ENCODE measurements at regions not wholly inside any gene's neighbourhood (a gene's known extent, or its start where the extent isn't known, plus 50 kb on each side); places are given as distances from the start of the nearest gene placed in this dataset.
"Not testable (repeated sequence)": the region's sequence is repeated elsewhere in the genome, so short reads cannot be mapped to it uniquely, and the experiment has no call there.

- ATAC-seq (ENCODE audit: low read depth in 2 of 2); H3K9me3 Mint-ChIP-seq; H3K4me3 Mint-ChIP-seq; H3K27me3 Mint-ChIP-seq; DNase-seq; H3K4me1 Mint-ChIP-seq: not testable (repeated sequence)
- peaks cover 6 to 18% of the 10 kb centered on the region in 2 donors for H3K36me3 Mint-ChIP-seq
- peak overlapping the region in 1 of 6 donors; percentile 52 for H3K27ac Mint-ChIP-seq
Observed at GRCh38 chr16:70014915-70015314, 63.8 kb downstream of the CLEC18A start.

- ATAC-seq (ENCODE audit: low read depth in 2 of 2); H3K4me1 Mint-ChIP-seq; H3K9me3 Mint-ChIP-seq; H3K4me3 Mint-ChIP-seq; H3K27me3 Mint-ChIP-seq; DNase-seq: not testable (repeated sequence)
- peak overlapping the region in 1 of 6 donors; percentile 60 for H3K27ac Mint-ChIP-seq
- H3K36me3 Mint-ChIP-seq, result peaks cover 10 to 26% of the 10 kb centered on the region in 2 donors
Observed at GRCh38 chr16:70016751-70017150, 65.6 kb downstream of the CLEC18A start.

- H3K9me3 Mint-ChIP-seq, result no peaks in the 10 kb centered on the region
- no peaks in the 10 kb centered on the region for H3K4me1 Mint-ChIP-seq
- no peak overlapping the region for H3K4me3 Mint-ChIP-seq
- DNase-seq (peak; percentile 29), ATAC-seq (ENCODE audit: low read depth in 2 of 2) (peak; percentile 97 to 99)
- H3K27me3 Mint-ChIP-seq, result no peaks in the 10 kb centered on the region
- H3K36me3 Mint-ChIP-seq, result peaks cover 12 to 17% of the 10 kb centered on the region in 2 donors
- peak overlapping the region in 2 of 6 donors; percentile 38 to 78 for H3K27ac Mint-ChIP-seq
Observed at GRCh38 chr16:70018254-70018653, 67.1 kb downstream of the CLEC18A start.

GRCh38 chr16:70023207-70023606 is 72.1 kb downstream of the CLEC18A start:
- H3K27me3 Mint-ChIP-seq; DNase-seq; H3K36me3 Mint-ChIP-seq; H3K9me3 Mint-ChIP-seq; H3K4me3 Mint-ChIP-seq; ATAC-seq (ENCODE audit: low read depth in 2 of 2): not testable (repeated sequence)
- peaks cover 0 to 11% (median 0%) of the 10 kb centered on the region in 3 donors for H3K4me1 Mint-ChIP-seq
- H3K27ac Mint-ChIP-seq, result peak overlapping the region in 1 of 6 donors; percentile 60

GRCh38 chr16:70023956-70024355 is 72.8 kb downstream of the CLEC18A start:
- H3K4me3 Mint-ChIP-seq; H3K27me3 Mint-ChIP-seq; H3K9me3 Mint-ChIP-seq; H3K36me3 Mint-ChIP-seq; DNase-seq; ATAC-seq (ENCODE audit: low read depth in 2 of 2): not testable (repeated sequence)
- Mint-ChIP-seq H3K4me1 (peaks cover 0 to 11% (median 0%) of the 10 kb centered on the region in 3 donors), H3K27ac (peak overlapping the region in 2 of 6 donors; percentile 50 to 85)

GRCh38 chr16:70026165-70026854 is 75.2 kb downstream of the CLEC18A start:
- DNase-seq (peak; percentile 38), ATAC-seq (ENCODE audit: low read depth in 2 of 2) (peak; percentile 90 to 91)
- not testable (repeated sequence) for H3K36me3 Mint-ChIP-seq, H3K27me3 Mint-ChIP-seq, H3K9me3 Mint-ChIP-seq
- Mint-ChIP-seq H3K27ac (peak overlapping the region; percentile 80 to 96 (median 90)), H3K4me1 (peaks cover 0 to 11% (median 0%) of the 10 kb centered on the region in 3 donors), H3K4me3 (peak overlapping the region in 5 of 8 donors; percentile 7 to 81 (median 29))

GRCh38 chr16:70032906-70033305 is 81.2 kb upstream of the PDPR start:
- peak overlapping the region in 1 of 6 donors; percentile 79 for H3K27ac Mint-ChIP-seq
- not testable (repeated sequence) for H3K36me3 Mint-ChIP-seq, H3K4me3 Mint-ChIP-seq, H3K9me3 Mint-ChIP-seq, H3K27me3 Mint-ChIP-seq, DNase-seq, H3K4me1 Mint-ChIP-seq
- peak; percentile 72 to 86 for ATAC-seq (ENCODE audit: low read depth in 2 of 2)

GRCh38 chr16:70037913-70038312 is 76.2 kb upstream of the PDPR start:
- not testable (repeated sequence) for DNase-seq; ATAC-seq (ENCODE audit: low read depth in 2 of 2); H3K27ac Mint-ChIP-seq; H3K4me3 Mint-ChIP-seq; H3K36me3 Mint-ChIP-seq; H3K27me3 Mint-ChIP-seq; H3K9me3 Mint-ChIP-seq; H3K4me1 Mint-ChIP-seq

GRCh38 chr16:70040554-70040953 is 73.6 kb upstream of the PDPR start:
- H3K27ac Mint-ChIP-seq; H3K27me3 Mint-ChIP-seq; H3K4me3 Mint-ChIP-seq; ATAC-seq (ENCODE audit: low read depth in 2 of 2); H3K36me3 Mint-ChIP-seq; DNase-seq; H3K4me1 Mint-ChIP-seq; H3K9me3 Mint-ChIP-seq: not testable (repeated sequence)

- not testable (repeated sequence) for H3K4me3 Mint-ChIP-seq; H3K4me1 Mint-ChIP-seq; H3K27ac Mint-ChIP-seq; H3K9me3 Mint-ChIP-seq; H3K36me3 Mint-ChIP-seq; ATAC-seq (ENCODE audit: low read depth in 2 of 2); H3K27me3 Mint-ChIP-seq; DNase-seq
Observed at GRCh38 chr16:70043538-70044067, 70.5 kb upstream of the PDPR start.

- H3K27ac Mint-ChIP-seq; H3K4me3 Mint-ChIP-seq; ATAC-seq (ENCODE audit: low read depth in 2 of 2); H3K36me3 Mint-ChIP-seq; H3K9me3 Mint-ChIP-seq; H3K27me3 Mint-ChIP-seq; H3K4me1 Mint-ChIP-seq; DNase-seq: not testable (repeated sequence)
Observed at GRCh38 chr16:70046560-70046959, 67.6 kb upstream of the PDPR start.

GRCh38 chr16:70048083-70048482 is 66.0 kb upstream of the PDPR start:
- H3K27ac Mint-ChIP-seq, result peak overlapping the region in 1 of 6 donors; percentile 33
- H3K36me3 Mint-ChIP-seq, H3K4me3 Mint-ChIP-seq: not testable (repeated sequence)

GRCh38 chr16:70058056-70058455 is 56.1 kb upstream of the PDPR start:
- not testable (repeated sequence) for H3K27me3 Mint-ChIP-seq; H3K4me3 Mint-ChIP-seq; H3K27ac Mint-ChIP-seq; ATAC-seq (ENCODE audit: low read depth in 2 of 2); DNase-seq; H3K9me3 Mint-ChIP-seq; H3K36me3 Mint-ChIP-seq
- peaks cover 0 to 11% (median 0%) of the 10 kb centered on the region in 3 donors for H3K4me1 Mint-ChIP-seq

More at GRCh38 chr16:70048083-70048482, 66.0 kb upstream of the PDPR start:
- not testable (repeated sequence) for H3K4me1 Mint-ChIP-seq; DNase-seq; H3K27me3 Mint-ChIP-seq; ATAC-seq (ENCODE audit: low read depth in 2 of 2); H3K9me3 Mint-ChIP-seq

- H3K9me3 Mint-ChIP-seq; H3K27ac Mint-ChIP-seq; H3K36me3 Mint-ChIP-seq; H3K27me3 Mint-ChIP-seq; ATAC-seq (ENCODE audit: low read depth in 2 of 2); DNase-seq; H3K4me3 Mint-ChIP-seq: not testable (repeated sequence)
- H3K4me1 Mint-ChIP-seq, result peaks cover 0 to 17% (median 0%) of the 10 kb centered on the region in 3 donors
Observed at GRCh38 chr16:70059429-70059828, 54.7 kb upstream of the PDPR start.
